ENCODE measurements at regions not wholly inside any gene's neighbourhood (a gene's known extent, or its start where the extent isn't known, plus 50 kb on each side); places are given as distances from the start of the nearest gene placed in this dataset.

DNA sequence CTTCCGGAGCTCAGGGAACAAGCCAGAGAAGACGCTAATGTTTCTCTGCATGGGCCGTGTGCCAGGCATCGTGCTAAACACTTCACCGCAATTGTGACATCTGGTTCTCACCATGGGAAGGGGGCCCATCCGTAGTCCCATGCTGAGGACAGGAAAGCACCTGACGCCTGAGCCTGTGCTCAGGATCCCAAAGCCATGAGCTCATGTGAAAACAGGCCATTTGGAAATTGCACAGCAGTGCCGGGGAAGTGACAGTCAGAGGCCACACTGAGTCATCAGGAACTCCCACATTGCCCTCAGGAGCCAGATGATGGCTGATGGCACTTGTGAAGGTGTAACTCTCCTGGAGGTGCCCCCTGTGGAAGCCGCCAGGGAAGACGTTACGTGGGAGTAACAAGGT is 141.0 kb downstream of the INHBB start:
- no peaks in the 10 kb centered on the region for H3K36me3 ChIP-seq (ENCODE audit: insufficient read depth)
- no peak for DNase-seq (ENCODE audit: extremely low spot score)
- H3K4me1 ChIP-seq (ENCODE audit: insufficient read depth) = no peaks in the 10 kb centered on the region
- 88% methylated on average over 11 of the region's 11 CpGs for WGBS
- H3K27ac ChIP-seq (ENCODE audit: low read depth) = no peak overlapping the region
- no peak overlapping the region for H3K4me3 ChIP-seq (ENCODE audit: low read depth, low read length)

DNA sequence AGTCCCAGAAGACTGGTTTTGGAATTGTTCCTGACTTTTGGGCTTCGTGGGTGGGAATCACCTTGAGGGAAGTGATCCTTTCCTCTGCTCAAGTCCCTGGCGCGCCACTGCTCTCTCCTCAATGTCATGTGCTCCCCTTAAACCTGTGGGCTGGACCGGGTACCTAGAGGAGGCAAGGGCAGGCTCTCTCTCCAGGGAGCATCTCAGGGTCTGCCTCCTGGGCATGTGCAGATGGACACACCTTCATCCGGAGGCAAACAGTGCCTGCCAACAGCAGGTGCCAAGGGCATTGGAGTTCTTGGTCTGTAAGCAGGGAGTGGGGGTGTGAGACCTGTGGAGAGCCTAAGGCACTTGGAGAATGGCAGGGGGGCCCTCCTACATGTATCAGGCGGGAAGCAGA is 142.6 kb downstream of the INHBB start:
- Histone ChIP-seq H3K4me1 (ENCODE audit: insufficient read depth) (no peaks in the 10 kb centered on the region), H3K27ac (ENCODE audit: low read depth) (no peak overlapping the region), H3K36me3 (ENCODE audit: insufficient read depth) (no peaks in the 10 kb centered on the region), H3K4me3 (ENCODE audit: low read depth, low read length) (no peak overlapping the region)
- no peak for DNase-seq (ENCODE audit: extremely low spot score)
- 72% methylated on average over 6 of the region's 6 CpGs for WGBS

DNA sequence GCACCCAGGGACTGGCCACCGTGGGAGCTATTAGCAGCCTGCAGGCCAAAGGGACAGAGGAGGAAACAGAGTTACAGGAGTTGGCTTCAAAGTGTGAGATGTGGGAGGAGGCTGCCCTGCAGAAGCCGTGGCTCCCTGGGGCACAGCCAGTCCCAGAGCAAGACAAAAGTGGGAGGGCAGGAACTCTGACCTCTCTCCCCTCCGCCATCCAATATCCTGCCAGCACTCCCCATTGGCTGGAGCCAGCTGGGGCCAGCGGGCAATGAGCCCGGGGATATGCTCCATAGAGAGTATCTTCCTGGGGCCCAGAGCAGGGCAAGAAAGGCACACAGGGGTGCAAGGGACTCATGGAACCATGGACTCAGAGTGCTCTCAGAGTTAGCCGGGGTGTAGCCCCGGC is 143.1 kb downstream of the INHBB start:
- WGBS = 67% methylated on average over 7 of the region's 7 CpGs
- no peak for DNase-seq (ENCODE audit: extremely low spot score)
- Histone ChIP-seq H3K27ac (ENCODE audit: low read depth) (no peak overlapping the region), H3K4me1 (ENCODE audit: insufficient read depth) (no peaks in the 10 kb centered on the region), H3K36me3 (ENCODE audit: insufficient read depth) (no peaks in the 10 kb centered on the region), H3K4me3 (ENCODE audit: low read depth, low read length) (no peak overlapping the region)

DNA sequence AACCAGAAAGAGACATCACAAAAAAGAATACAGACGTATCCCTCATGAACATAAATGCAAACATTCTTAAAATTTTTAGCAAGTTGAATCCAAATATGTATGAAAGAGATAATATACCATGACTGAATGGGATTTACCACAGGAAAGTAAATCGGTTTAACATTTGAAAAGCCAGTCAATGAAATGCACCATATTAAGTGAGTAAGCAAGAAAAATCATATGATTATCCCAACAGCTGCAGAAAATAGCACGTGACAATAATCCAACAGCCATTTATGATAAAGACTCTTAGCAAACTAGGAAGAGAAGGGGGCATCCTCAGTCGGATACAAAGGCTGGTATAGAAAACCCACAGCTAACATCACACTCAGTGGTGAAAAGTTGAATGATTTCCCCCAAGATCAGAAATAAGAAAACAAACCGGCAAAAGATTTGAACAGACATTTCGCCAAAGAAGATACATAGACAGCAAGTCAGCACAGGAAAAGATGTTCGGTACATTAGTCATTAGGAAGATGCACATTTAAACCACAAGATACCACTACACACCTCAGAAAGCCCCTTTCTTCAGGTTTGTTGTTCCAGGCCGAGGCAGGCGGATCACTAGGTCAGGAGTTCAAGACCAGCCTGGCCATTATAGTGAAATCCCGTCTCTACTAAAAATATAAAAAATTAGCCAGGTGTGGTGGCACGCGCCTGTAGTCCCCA is 144.3 kb downstream of the INHBB start:
- H3K36me3 ChIP-seq (ENCODE audit: insufficient read depth) = no peaks in the 10 kb centered on the region
- WGBS = 85% methylated on average over 12 of the region's 12 CpGs
- no peak overlapping the region for H3K27ac ChIP-seq (ENCODE audit: low read depth)
- DNase-seq (ENCODE audit: extremely low spot score) = no peak
- H3K4me3 ChIP-seq (ENCODE audit: low read depth, low read length) = no peak overlapping the region
- no peaks in the 10 kb centered on the region for H3K4me1 ChIP-seq (ENCODE audit: insufficient read depth)

DNA sequence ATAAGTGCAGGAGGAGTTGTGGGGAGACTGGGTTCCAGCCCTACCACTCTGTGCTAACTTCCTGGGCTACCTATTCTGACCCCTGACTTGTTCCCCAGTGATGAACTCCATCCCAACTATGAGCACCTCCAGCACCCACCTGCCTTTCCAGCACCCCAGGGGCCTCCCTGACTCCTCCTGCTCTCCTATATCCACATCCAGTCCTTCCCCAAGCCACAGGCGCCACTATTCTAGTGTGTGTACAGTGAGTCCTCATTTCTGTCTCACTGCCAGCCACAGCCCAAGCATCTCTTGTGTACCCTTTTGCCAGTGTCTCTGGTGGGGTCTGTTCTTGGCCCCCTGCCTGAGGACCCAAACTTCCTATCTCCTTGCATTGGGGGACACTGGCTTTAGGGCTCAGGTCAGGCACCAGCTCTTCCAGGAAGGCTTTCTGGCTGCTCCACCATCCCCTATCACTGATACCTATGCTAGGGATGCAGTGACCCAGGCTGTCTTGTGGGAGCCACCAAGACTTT is 145.2 kb downstream of the INHBB start:
- 93% methylated on average over 1 of the region's 1 CpG for WGBS
- Histone ChIP-seq H3K27ac (ENCODE audit: low read depth) (no peak overlapping the region), H3K4me3 (ENCODE audit: low read depth, low read length) (no peak overlapping the region), H3K4me1 (ENCODE audit: insufficient read depth) (no peaks in the 10 kb centered on the region), H3K36me3 (ENCODE audit: insufficient read depth) (no peaks in the 10 kb centered on the region)
- no peak for DNase-seq (ENCODE audit: extremely low spot score)

DNA sequence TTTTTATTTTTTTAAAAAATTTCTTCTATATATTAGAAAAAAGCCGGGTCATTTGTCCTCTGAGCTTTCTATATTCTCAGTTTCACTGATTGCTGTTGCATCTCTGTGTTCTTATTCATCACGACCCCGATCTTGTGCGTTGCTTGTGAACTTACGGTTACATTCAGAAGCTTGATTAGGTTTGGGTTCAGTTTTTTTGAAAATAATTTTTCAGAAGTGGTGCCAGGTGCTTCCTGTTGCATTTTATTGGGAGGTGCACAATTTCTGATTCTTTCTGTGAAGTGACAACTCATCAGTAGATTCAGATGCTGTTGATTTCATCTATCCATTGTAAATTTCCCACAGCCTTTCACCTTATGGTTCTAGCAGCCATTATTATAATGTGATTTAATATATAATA is 147.3 kb downstream of the INHBB start:
- no peaks in the 10 kb centered on the region for H3K4me1 ChIP-seq (ENCODE audit: insufficient read depth)
- H3K36me3 ChIP-seq (ENCODE audit: insufficient read depth) = no peaks in the 10 kb centered on the region
- WGBS = 84% methylated on average over 5 of the region's 5 CpGs
- no peak overlapping the region for H3K27ac ChIP-seq (ENCODE audit: low read depth)
- no peak for DNase-seq (ENCODE audit: extremely low spot score)
- H3K4me3 ChIP-seq (ENCODE audit: low read depth, low read length) = no peak overlapping the region

DNA sequence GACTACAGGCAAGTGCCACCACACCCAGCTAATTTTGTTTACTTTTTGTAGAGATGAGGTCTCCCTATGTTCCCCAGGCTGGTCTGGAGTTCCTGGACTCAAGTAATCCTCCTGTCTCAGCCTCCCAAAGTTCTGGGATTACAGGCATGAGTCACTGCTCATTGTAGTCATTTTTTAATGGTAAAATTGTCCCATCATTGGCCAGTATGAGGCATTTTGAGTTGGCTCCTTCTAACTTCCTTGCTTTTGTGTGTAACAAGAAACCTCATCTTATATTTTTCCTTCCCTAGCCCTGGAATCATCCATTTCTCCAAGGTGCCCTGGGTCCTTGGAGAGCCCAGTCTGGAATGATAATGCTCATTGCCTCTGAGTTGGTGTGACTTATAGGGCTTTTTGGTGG is 148.5 kb downstream of the INHBB start:
- Histone ChIP-seq H3K36me3 (ENCODE audit: insufficient read depth) (no peaks in the 10 kb centered on the region), H3K27ac (ENCODE audit: low read depth) (no peak overlapping the region), H3K4me1 (ENCODE audit: insufficient read depth) (no peaks in the 10 kb centered on the region), H3K4me3 (ENCODE audit: low read depth, low read length) (no peak overlapping the region)
- no peak for DNase-seq (ENCODE audit: extremely low spot score)

DNA sequence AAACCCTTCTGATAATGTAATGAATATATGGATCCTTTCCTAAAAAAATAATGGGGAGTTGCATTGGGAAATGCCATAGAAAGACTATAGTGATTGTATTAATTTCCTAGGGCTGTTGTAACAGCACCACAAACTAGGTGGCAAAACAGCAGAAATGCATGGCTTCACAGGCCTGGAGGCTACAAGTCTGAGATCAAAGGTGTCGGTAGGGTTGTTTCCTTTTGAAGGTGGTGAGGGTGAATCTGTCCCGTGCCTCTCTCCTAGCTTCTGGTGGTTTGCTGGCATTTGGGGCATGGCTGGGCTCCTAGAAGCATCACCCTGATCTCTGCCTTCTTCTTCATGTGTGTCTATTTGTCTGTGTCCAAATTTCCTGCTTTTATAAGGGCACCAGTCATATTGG is 149.7 kb downstream of the INHBB start:
- Histone ChIP-seq H3K4me1 (ENCODE audit: insufficient read depth) (no peaks in the 10 kb centered on the region), H3K27ac (ENCODE audit: low read depth) (no peak overlapping the region), H3K36me3 (ENCODE audit: insufficient read depth) (no peaks in the 10 kb centered on the region), H3K4me3 (ENCODE audit: low read depth, low read length) (no peak overlapping the region)
- 72% methylated on average over 2 of the region's 2 CpGs for WGBS
- DNase-seq (ENCODE audit: extremely low spot score) = no peak

DNA sequence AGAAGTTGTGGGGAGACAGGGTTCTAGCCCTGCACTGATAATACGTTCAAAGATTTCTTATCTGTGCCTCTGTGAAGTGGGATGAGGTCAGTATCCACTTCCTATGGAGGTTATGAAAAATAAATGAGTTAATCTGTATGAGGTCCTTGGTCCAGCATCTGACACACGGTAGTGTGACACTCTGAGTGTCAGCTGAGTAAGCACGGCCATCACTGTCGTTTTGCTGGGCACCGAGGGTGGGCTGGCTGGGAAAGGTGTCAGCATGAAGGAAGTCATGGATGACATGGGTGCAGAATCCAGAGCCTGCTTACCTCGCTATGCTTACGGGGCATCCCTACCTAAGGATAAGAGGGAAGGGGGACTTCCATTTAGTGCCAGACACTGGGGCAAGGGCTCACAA is 150.3 kb downstream of the INHBB start:
- no peak for DNase-seq (ENCODE audit: extremely low spot score)
- H3K4me1 ChIP-seq (ENCODE audit: insufficient read depth) = no peaks in the 10 kb centered on the region
- H3K36me3 ChIP-seq (ENCODE audit: insufficient read depth) = no peaks in the 10 kb centered on the region
- no peak overlapping the region for H3K27ac ChIP-seq (ENCODE audit: low read depth)
- no peak overlapping the region for H3K4me3 ChIP-seq (ENCODE audit: low read depth, low read length)
- 77% methylated on average over 7 of the region's 7 CpGs for WGBS

DNA sequence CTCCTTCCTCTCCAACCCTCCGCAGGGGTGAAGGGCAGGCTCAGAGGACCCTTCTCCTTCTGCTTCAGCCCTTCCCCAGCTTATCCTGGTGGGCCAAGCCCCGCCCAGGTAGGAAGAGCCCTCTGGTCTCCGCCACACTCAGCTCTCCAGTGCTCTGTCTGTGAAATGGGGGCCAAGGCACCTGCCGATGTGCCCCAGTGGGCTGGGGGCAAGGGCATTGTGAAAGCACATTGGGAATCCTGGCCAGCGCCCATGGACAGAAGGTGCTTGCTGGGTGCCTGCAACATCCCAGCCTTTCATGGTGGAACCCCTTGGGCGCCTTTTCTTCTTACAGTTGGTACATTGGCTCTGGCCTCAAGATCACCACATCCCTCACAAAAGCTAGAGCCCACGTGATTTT is 150.8 kb downstream of the INHBB start:
- no peaks in the 10 kb centered on the region for H3K36me3 ChIP-seq (ENCODE audit: insufficient read depth)
- no peak overlapping the region for H3K27ac ChIP-seq (ENCODE audit: low read depth)
- no peaks in the 10 kb centered on the region for H3K4me1 ChIP-seq (ENCODE audit: insufficient read depth)
- no peak for DNase-seq (ENCODE audit: extremely low spot score)
- 86% methylated on average over 7 of the region's 7 CpGs for WGBS
- no peak overlapping the region for H3K4me3 ChIP-seq (ENCODE audit: low read depth, low read length)

DNA sequence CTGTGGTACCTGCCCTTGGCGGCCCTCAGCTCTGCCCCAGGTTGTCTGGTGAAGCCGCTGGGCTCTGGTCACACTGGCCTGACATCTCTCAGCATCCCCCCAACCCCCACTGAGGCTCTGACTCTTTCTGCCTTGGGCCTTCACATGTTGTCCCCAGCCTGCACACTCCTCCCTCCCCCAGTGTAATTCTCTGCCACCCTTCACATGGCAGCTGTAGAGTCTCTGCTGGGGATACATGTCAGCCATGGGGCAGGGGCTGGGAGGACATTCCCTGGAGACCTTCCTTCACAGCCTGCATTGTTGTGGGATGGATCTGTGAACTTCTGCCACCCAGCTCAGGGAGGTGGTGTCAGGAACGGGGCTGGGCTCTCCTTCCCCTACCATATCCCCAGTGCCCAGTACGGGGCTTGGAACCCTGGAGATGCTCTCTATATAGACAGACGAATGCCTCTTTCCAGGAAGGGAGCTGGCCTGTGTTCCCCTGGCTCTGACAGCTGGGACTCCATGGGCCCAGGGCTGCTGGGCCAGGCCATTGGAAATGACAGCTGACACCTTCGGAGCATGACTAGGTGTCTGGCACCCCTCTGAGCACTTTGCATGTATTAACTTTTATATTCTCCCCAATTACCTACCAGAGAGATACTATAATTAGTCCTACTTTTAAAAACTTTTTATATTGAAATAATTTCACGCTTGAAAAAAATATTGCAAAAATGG is 151.5 kb downstream of the INHBB start:
- WGBS = 90% methylated on average over 7 of the region's 7 CpGs
- H3K4me1 ChIP-seq (ENCODE audit: insufficient read depth) = no peaks in the 10 kb centered on the region
- no peak overlapping the region for H3K4me3 ChIP-seq (ENCODE audit: low read depth, low read length)
- no peaks in the 10 kb centered on the region for H3K36me3 ChIP-seq (ENCODE audit: insufficient read depth)
- no peak for DNase-seq (ENCODE audit: extremely low spot score)
- no peak overlapping the region for H3K27ac ChIP-seq (ENCODE audit: low read depth)

DNA sequence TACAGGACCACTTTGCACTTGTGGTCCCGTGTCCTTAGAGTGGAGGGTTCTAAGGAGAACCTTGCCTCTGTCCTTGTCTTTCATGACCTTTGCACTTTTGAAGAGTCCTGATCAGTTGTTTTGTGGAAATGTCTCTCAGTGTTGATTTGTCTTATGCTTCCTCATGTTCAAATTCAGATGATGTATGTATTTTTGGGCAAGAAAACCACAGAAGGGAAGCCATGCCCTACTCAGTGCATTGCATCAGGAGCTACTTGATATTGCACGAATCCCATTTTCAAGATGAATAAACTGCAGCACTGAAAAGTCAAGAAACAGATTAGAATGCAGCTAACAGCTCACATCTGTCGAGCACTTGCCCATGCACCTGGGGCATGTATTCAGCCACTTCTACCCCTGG is 152.2 kb downstream of the INHBB start:
- WGBS = 94% methylated on average over 3 of the region's 3 CpGs
- Histone ChIP-seq H3K36me3 (ENCODE audit: insufficient read depth) (no peaks in the 10 kb centered on the region), H3K27ac (ENCODE audit: low read depth) (no peak overlapping the region), H3K4me1 (ENCODE audit: insufficient read depth) (no peaks in the 10 kb centered on the region), H3K4me3 (ENCODE audit: low read depth, low read length) (no peak overlapping the region)
- no peak for DNase-seq (ENCODE audit: extremely low spot score)

DNA sequence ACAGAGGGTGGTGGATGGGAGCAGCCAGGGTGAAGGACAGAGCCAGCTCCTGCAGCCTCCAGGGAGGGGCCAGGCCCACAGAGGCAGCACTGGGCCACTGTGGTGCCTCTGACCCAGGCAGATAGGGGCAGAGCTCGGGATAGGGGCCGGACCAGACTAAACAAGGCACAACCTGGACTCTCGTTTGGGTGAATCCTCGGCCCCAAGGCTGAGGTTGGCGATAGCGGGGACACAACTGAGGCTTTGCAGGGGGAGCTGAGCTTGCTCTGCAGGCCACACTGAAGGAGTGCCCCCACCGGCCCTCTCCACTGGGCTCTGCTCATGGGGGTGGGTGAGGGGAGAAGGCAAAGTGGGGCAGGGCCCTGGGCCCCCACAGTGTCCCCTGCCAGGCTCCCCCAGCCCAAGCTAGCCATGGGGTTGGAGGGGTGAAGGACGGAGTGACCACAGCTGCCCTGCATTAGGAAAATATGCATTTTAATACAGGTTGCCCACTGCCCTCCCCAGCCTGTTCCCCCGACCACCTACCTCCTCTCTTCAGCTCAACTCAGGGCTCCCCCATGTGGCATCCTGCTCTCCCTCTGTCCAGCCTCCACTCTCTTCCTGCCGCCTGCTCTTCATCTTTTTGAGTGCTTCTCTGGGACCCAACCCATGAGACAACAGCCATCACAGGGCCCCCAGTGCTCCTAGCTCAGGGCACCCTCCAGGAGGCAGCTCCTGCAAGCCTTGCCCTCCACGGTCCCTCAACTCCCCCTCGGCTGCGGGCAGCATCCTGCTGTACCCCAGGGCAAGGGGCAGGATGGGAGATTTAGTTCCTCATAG is 152.8 kb downstream of the INHBB start:
- WGBS = 77% methylated on average over 13 of the region's 13 CpGs
- Histone ChIP-seq H3K4me1 (ENCODE audit: insufficient read depth) (no peaks in the 10 kb centered on the region), H3K4me3 (ENCODE audit: low read depth, low read length) (no peak overlapping the region), H3K27ac (ENCODE audit: low read depth) (no peak overlapping the region), H3K36me3 (ENCODE audit: insufficient read depth) (no peaks in the 10 kb centered on the region)
- DNase-seq (ENCODE audit: extremely low spot score) = no peak

All from urinary bladder (tissue), 3 donors.